GM23338 (cell line): ENCODE measurements at regions not wholly inside any gene's neighbourhood (a gene's known extent, or its start where the extent isn't known, plus 50 kb on each side); places are given as distances from the start of the nearest gene placed in this dataset.

ENCODE experiments used
- ATAC-seq: fragments of 200-7000 bp; cut with Tn5 transposase; 3 replicates; pipeline ENCODE4 v1.9.1; 2020
- DNase-seq: peaks from one replicate; pipeline ENCODE4 v3.0.0-alpha.2; 2015; ENCODE audit warnings: low spot score
- H2AFZ ChIP-seq: fragments of 200-600 bp; sonication (generic); 2 replicates; pipeline ENCODE4 v1.8.0; 2016; ENCODE audit warnings: antibody characterized with exemption, mild to moderate bottlenecking, moderate library complexity
- H3F3A ChIP-seq: fragments of 200-600 bp; sonication (generic); replicated peaks from 2 replicates; pipeline ENCODE4 v1.8.0; 2017; ENCODE audit warnings: antibody characterized with exemption, mixed run types, low read depth
- H3K27ac ChIP-seq: fragments of 200-600 bp; sonication (generic); 2 replicates; pipeline ENCODE4 v1.6.1; 2016; ENCODE audit warnings: low read depth
- H3K27me3 ChIP-seq: fragments of 200-600 bp; sonication (generic); 2 replicates; pipeline ENCODE4 v1.8.0; 2016; ENCODE audit warnings: mild to moderate bottlenecking, mixed run types, moderate library complexity; ENCODE audit not compliant: insufficient read depth
- H3K36me3 ChIP-seq: fragments of 200-600 bp; sonication (generic); 2 replicates; pipeline ENCODE4 v1.8.0; 2016; ENCODE audit warnings: mild to moderate bottlenecking; ENCODE audit not compliant: insufficient read depth
- H3K4me1 ChIP-seq: fragments of 200-600 bp; sonication (generic); 2 replicates; pipeline ENCODE4 v1.8.0; 2016; ENCODE audit warnings: mild to moderate bottlenecking, moderate library complexity; ENCODE audit not compliant: insufficient read depth
- H3K4me2 ChIP-seq: fragments of 200-600 bp; sonication (generic); 2 replicates; pipeline ENCODE4 v1.7.1; 2017; ENCODE audit warnings: mixed run types
- H3K4me3 ChIP-seq: fragments of 200-600 bp; sonication (generic); 2 replicates; pipeline ENCODE4 v1.6.1; 2016; ENCODE audit warnings: mixed run types
- H3K79me2 ChIP-seq: fragments of 200-600 bp; sonication (generic); replicated peaks from 2 replicates; pipeline ENCODE4 v1.8.0; 2017; ENCODE audit warnings: mild to moderate bottlenecking; ENCODE audit not compliant: insufficient read depth
- H3K9me2 ChIP-seq: fragments of 200-600 bp; sonication (generic); 2 replicates; pipeline ENCODE4 v1.8.0; 2017; ENCODE audit not compliant: insufficient read depth
- H4K20me1 ChIP-seq: fragments of 200-600 bp; sonication (generic); replicated peaks from 2 replicates; pipeline ENCODE4 v1.8.0; 2017; ENCODE audit warnings: mild to moderate bottlenecking; ENCODE audit not compliant: insufficient read depth
- H3K27ac Mint-ChIP-seq: 2 replicates; pipeline ENCODE4 v1.8.0; 2020; ENCODE audit warnings: inconsistent platforms, mild to moderate bottlenecking, moderate library complexity, mixed read lengths
- H3K27me3 Mint-ChIP-seq: 3 replicates; pipeline ENCODE4 v1.8.0; 2022; ENCODE audit warnings: low read depth, mild to moderate bottlenecking, moderate library complexity, mixed read lengths, inconsistent platforms; ENCODE audit not compliant: insufficient read depth, poor library complexity
- H3K36me3 Mint-ChIP-seq: 3 replicates; pipeline ENCODE4 v1.8.0; 2021; ENCODE audit warnings: low read depth, mild to moderate bottlenecking, inconsistent platforms, moderate library complexity, mixed read lengths
- H3K4me1 Mint-ChIP-seq: 3 replicates; pipeline ENCODE4 v1.8.0; 2020; ENCODE audit warnings: mild to moderate bottlenecking, inconsistent platforms, mixed read lengths
- H3K4me3 Mint-ChIP-seq: 3 replicates; pipeline ENCODE4 v1.8.0; 2021; ENCODE audit warnings: moderate library complexity, mild to moderate bottlenecking, inconsistent platforms, mixed read lengths
- H3K9me3 Mint-ChIP-seq: 3 replicates; pipeline ENCODE4 v1.8.0; 2020; ENCODE audit warnings: moderate library complexity, mild to moderate bottlenecking, inconsistent platforms, mixed read lengths
- CREB1 ChIP-seq: fragments of 250-450 bp; sonication (Bioruptor Pico); IDR thresholded peaks from 2 replicates; pipeline ENCODE4 v1.5.0; 2020; ENCODE audit warnings: low read depth, mild to moderate bottlenecking, moderate library complexity
- CTCF ChIP-seq, 2 experiments: fragments of 200-600 bp in 1 of 2; sonication (generic) in 1 of 2; conservative IDR thresholded peaks; 2 replicates each; pipeline versions ENCODE4 v1.5.1 to v1.6.1; 2016 to 2017; ENCODE audit warnings: antibody characterized with exemption in 2 of 2, low read depth in 2 of 2, mild to moderate bottlenecking in 2 of 2, moderate library complexity in 1 of 2
- EZH2 ChIP-seq: fragments of 200-600 bp; sonication (generic); IDR thresholded peaks from one replicate; pipeline ENCODE4 v1.8.0; 2017; ENCODE audit warnings: antibody characterized with exemption, mild to moderate bottlenecking, low read depth; ENCODE audit not compliant: unreplicated experiment
- EZH2phosphoT487 ChIP-seq: fragments of 200-600 bp; sonication (generic); IDR thresholded peaks from one replicate; pipeline ENCODE4 v1.8.1; 2018; ENCODE audit warnings: antibody characterized with exemption; ENCODE audit not compliant: unreplicated experiment
- JUNB ChIP-seq: IDR thresholded peaks from one replicate; pipeline ENCODE4 v1.6.1; 2016; ENCODE audit warnings: antibody characterized with exemption; ENCODE audit not compliant: unreplicated experiment
- NANOG ChIP-seq: IDR thresholded peaks from 2 replicates; pipeline ENCODE4 v1.6.1; 2016; ENCODE audit warnings: antibody characterized with exemption, borderline replicate concordance
- POLR2AphosphoS5 ChIP-seq: IDR thresholded peaks from 2 replicates; pipeline ENCODE4 v1.6.1; 2016; ENCODE audit warnings: antibody characterized with exemption, low read depth
- REST ChIP-seq: IDR thresholded peaks from one replicate; pipeline ENCODE4 v1.6.1; 2018; ENCODE audit warnings: antibody characterized with exemption; ENCODE audit not compliant: unreplicated experiment
- ZNF114 ChIP-seq: fragments of 250-450 bp; sonication (Bioruptor Pico); IDR thresholded peaks from 2 replicates; pipeline ENCODE4 v1.5.0; 2020; ENCODE audit warnings: mild to moderate bottlenecking, moderate library complexity
- ZNF331 ChIP-seq: fragments of 250-450 bp; sonication (Bioruptor Pico); IDR thresholded peaks from 2 replicates; pipeline ENCODE4 v1.5.0; 2020; ENCODE audit warnings: low read depth, mild to moderate bottlenecking, moderate library complexity

- TF ChIP-seq REST (no peak), NANOG (no peak), POLR2AphosphoS5 (no peak), CTCF (conservative IDR thresholded peaks at IDR 0.05; ENCODE audit: low read depth in 2 of 2) (no peak)
Observed at GRCh38 chr4:122099896-122100295, 52.2 kb upstream of the BLTP1 start (continued).

- no peak overlapping the region for H3K27ac ChIP-seq
- Mint-ChIP-seq H3K9me3 (no peaks in the 10 kb centered on the region), H3K27me3 (no peaks in the 10 kb centered on the region), H3K36me3 (no peaks in the 10 kb centered on the region), H3K4me3 (no peak overlapping the region), H3K4me1 (no peaks in the 10 kb centered on the region), H3K27ac (no peak overlapping the region)
- DNase-seq (no peak), ATAC-seq (no peak)
- H4K20me1 ChIP-seq = no peaks in the 10 kb centered on the region
- H3K36me3 ChIP-seq = no peaks in the 10 kb centered on the region
- no peak overlapping the region for H3K4me2 ChIP-seq
- H3K4me3 ChIP-seq = no peak overlapping the region
- H2AFZ ChIP-seq = no peak overlapping the region
- TF ChIP-seq NANOG (no peak), EZH2 (no peak)
- H3F3A ChIP-seq = no peaks in the 10 kb centered on the region
- no peaks in the 10 kb centered on the region for H3K79me2 ChIP-seq
- H3K9me2 ChIP-seq = no peaks in the 10 kb centered on the region
- no peaks in the 10 kb centered on the region for H3K4me1 ChIP-seq
- H3K27me3 ChIP-seq = no peaks in the 10 kb centered on the region
Observed at GRCh38 chr4:122091836-122092405, 60.2 kb upstream of the BLTP1 start.

GRCh38 chr4:122091397-122091796 is 60.7 kb upstream of the BLTP1 start:
- Histone ChIP-seq H3K36me3 (no peaks in the 10 kb centered on the region), H3K27me3 (no peaks in the 10 kb centered on the region), H3K4me1 (no peaks in the 10 kb centered on the region), H3K27ac (no peak overlapping the region), H3K4me3 (no peak overlapping the region), H3K4me2 (no peak overlapping the region), H3K79me2 (no peaks in the 10 kb centered on the region), H2AFZ (no peak overlapping the region), H4K20me1 (no peaks in the 10 kb centered on the region), H3F3A (no peaks in the 10 kb centered on the region), H3K9me2 (no peaks in the 10 kb centered on the region)
- no peaks in the 10 kb centered on the region for H3K27me3 Mint-ChIP-seq
- H3K9me3 Mint-ChIP-seq = no peaks in the 10 kb centered on the region
- ATAC-seq (no peak), DNase-seq (no peak)
- H3K4me1 Mint-ChIP-seq = no peaks in the 10 kb centered on the region
- no peaks in the 10 kb centered on the region for H3K36me3 Mint-ChIP-seq
- H3K27ac Mint-ChIP-seq = no peak overlapping the region
- no peak overlapping the region for H3K4me3 Mint-ChIP-seq
- TF ChIP-seq CTCF (conservative IDR thresholded peaks at IDR 0.05; ENCODE audit: low read depth in 2 of 2) (no peak), JUNB (no peak), REST (no peak), EZH2phosphoT487 (no peak), EZH2 (no peak), CREB1 (CRISPR knock-in tag) (no peak), ZNF331 (CRISPR knock-in tag) (no peak), ZNF114 (CRISPR knock-in tag) (no peak), NANOG (no peak)
